Brain pericyte (primary cell): ENCODE measurements at regions not wholly inside any gene's neighbourhood (a gene's known extent, or its start where the extent isn't known, plus 50 kb on each side); places are given as distances from the start of the nearest gene placed in this dataset.

Experiments used
- DNase-seq: peaks from one replicate; pipeline ENCODE4 v3.0.0-alpha.2; 2012; ENCODE audit warnings: low read depth, low spot score

DNA sequence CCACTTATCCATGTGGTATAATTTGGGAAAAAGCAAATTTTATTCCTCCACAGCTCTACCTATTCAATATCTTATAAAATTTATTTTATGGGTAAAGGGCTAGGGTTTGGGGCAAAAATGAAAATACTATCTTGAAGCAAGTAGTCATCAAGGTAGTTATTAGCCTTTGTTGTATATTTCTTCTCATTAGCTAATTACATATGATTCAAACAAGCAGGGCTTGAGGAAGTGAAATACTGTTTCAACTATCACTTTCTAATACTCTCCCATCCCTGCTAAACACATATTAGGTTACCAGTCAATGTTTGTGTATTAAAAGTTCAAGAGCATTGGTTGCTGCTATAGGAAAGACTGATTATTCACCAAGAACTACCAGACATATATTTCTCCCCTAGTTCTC, 517.3 kb downstream of the METTL15 start:
- no peak for DNase-seq

DNA sequence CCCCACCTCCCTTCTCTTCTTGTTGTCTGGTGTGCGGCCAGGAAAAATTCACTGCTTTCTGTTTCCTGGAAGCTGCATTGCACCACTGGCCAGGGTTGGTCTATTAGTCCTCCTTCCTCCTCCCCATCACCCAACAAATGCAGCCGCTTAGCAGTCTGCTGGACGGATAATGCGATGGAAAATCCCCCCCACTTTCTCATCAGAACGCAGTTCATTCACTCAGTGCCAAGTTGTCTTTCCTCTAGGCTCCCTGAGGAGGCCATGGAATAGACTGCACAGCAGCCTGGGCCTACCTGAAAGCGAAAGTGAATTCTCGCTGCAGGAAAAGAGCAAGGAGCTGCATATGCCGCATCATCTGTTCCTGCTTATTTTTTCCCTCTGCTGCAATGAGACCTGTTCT, 513.6 kb downstream of the METTL15 start:
- no peak for DNase-seq

DNA sequence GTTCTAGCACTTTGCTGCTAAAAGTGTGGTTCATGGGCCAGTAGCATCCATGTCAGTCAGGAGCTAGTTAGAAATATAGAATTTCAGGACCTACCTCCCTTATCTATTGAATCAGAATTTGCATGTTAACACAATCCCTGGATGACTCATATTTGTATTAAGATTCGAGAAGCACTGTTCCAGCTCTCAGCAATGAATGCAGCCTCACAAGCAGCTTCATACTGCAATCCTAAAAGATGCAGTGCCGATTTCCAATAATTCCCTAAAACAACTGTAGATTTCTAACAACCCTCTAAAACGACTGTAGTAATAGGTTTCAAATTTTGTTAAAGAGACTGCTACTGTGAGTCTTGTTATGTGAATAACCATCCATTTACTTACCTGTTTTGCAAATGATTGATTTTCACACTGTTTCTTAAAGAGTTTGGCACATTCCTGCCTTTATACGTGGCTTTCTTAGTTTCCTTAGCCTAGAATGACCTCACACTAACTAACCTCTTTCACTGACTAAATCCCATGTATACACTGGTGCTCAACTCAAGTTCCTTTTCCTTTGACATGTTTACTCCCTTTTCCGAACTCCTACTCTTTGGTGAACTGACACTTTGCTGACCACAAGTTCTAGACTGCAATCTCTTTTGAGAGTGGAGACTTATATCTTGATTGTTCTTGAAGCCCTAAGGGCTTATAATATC, 511.8 kb downstream of the METTL15 start:
- DNase-seq = no peak

DNA sequence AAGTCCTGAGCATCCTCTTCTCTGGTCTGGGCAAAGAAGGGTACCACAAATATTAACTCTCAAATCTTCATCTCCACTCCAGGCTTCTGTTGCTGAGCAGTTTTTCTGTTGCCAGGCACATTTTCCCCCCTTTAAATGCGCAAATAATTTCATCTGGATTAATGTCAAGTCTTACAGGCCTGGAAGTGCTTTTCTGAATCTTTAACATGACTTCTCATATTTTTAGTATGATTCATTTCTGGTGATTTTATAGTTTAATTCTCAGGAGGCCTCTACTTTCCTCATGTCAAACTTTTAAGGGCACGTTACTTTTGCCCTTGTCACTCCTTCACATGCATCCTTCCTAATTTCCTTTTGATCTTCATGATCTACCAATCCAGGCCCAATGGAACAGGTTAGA, 510.2 kb downstream of the METTL15 start:
- no peak for DNase-seq

DNA sequence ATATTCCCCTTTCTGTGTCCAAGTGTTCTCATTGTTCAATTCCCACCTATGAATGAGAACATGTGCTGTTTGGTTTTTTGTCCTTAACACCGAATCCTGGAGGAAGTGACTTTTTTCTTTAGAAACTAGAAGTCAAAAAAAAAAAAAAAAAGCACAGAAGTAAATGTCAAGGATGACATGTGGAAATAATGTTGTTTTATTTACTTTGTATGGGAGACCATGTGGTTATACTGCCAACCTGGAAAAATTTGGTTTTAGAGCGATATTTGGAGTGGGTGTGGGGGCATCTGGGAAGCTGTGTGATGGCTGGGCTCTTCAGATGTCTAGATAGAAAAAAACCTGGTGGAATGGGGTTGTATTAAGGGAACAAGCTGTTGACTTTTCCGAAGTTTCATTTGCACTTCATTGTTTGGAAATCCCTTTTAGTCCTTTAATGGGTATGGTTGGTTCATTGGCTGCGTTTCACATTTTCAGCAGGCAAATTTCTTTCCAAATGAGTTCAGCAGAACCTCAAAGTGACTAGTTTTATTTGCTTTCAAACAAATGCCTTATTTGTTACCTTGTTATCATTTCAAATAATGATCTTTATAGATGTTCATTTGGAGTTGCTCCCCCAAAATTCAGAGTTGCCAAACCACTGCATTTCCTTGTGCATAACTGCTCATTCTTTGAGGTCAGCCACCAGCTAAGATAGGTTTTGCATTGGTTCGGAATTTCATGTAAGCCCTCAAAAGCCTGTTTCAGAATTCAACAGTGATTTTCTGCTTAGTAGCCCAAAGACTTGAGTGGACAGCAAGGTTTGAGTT, 508.2 kb downstream of the METTL15 start:
- no peak for DNase-seq

DNA sequence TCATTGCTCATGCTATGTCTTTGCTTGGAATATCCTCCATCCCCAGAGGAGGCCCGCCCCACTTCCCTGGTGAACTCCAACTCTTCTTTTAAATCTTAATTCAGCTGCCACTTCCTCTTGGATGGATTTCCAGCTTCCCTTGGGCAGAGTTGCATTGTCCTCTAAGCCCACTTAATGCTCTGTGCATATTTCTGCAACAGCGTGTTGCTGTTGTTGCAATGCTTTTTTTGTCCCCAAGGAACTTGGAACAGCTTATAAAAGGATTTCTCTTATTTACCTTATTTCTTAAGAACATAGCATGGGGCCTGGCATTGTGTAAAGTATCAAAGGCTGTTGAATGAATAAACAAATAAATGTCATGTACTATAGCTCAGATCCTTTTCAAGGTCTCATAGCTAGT, 507.4 kb downstream of the METTL15 start:
- peak; percentile 12 for DNase-seq

DNA sequence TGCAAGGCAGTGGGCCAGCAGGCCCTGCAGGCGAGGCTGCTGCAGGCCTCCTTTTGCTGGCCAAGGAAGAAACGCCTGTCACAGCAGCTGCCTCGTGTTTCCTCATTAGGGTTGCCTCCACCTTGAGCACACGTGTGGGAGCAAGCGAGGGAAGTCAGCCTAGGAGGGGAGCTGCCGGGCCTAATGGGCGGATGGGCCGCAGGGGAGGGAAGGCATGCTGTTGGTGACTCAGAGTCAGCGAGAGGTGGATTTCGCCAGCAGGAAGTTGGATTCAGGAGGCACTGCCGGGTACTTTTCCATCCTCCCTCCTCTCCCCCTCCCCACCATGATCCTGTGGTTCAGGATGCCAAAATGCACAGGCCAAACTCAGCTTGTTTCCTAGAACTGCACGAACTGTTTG, 498.7 kb downstream of the METTL15 start:
- peak; percentile 30 for DNase-seq

DNA sequence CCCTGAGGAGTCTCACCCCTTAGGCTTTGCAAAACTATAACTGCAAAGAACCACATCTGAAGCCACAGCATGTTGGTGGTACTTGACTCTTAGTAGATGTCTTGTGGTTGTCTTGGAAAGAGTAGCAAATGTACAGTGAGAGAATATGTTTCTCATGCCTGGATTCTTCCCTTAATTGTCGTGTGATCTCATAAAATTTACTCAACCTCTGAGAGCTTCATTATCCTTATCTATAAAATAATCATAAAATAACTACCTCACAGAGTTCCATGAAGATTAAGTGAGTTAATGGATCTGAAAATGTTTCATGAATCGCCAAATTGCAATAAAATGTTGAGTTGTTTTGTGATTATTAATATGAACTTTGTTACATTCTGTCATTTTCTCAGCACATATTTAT, 491.5 kb downstream of the METTL15 start:
- DNase-seq = no peak

DNA sequence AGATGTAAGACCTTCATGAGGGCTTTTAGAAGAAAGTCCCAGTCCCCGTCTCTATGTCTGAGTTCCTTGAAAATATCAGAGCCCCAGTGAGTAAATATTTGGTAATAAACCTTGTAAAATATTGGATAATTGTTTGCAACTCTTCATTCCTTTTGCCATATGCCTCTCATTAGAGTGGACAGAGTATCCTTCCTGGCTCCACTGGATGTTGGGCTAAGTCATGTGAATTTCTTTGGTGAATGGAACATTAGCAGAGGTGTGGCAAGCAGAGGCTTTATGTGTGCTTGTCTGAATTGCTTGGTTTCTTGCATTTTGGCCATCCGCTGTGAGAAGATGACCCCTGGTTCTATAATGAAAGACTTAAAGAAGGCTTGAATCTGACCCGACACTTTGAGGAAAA, 490.3 kb downstream of the METTL15 start:
- DNase-seq = no peak

DNA sequence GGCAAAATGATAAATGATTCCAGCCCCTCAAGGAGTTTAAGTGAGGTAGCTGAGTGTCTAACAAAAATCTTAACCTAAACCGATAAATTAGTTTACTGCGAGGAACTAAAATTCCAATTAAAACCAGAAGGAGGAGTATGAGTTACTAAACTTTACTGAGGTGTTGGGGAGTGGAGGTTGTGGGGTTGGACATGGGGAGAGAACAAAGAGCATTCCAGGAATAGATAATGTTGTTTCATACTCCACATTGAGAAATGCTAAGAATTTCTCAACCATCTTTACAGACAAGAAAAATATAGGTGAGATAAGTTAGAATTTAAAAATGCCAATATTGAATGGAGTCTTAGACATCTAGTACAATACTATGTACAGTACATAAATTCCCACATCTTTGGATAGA, 488.6 kb downstream of the METTL15 start:
- DNase-seq = no peak

DNA sequence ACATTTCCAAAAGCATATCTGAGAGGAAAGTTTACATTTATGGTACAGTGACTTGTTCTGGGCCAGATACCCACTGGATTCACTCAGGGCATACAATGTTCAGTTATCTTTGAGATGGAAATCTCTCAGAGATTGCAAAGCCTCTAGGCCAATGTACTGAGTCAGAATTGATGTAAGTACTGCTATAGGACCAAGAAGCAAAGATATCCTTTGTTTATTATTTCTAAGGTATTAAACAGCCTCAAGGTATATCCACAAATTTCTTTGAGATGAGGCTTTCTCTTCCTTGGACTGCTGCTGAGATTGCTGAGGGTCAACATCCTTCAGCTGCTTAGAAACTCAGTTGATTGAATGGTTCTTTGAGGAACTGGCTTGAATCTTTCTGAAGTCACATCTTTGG, 484.0 kb downstream of the METTL15 start:
- DNase-seq = no peak

DNA sequence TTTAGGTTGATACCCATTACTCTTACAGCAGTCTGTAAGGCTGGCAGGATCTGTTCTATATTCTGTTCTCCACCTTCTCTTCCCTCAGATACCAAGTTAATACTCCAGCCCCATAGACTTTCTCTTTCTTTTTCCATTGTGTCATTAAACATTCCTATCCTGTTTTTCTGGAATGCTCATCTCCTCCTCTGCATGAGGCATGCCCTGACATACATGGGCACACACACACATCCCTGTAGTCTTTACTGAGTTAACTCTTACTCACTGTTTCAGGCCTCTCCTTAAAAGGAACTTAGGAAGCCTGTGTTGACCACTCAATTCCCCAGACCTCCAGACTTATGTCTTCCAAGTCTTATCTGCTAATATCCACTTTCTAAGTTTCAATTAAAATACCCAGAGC, 476.8 kb downstream of the METTL15 start:
- no peak for DNase-seq

DNA sequence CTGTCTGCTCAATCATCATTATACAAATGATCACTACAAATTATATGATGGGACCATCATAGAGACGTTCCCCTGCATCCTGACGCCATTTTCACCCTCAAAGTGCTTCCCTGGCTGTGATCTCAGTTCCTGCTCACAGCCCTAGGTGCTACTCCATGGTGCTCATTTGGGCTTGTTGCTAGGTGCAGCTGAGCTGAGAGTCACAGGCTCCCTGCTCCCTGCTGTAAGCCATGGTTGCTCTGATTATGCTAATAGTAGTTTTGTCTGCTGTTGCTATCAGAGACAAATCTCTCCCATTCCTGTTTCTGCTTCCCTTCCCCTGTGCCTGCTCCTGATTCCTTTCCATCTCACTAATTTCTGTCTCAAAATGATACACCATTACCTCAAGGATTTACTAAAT, 474.3 kb downstream of the METTL15 start:
- no peak for DNase-seq

DNA sequence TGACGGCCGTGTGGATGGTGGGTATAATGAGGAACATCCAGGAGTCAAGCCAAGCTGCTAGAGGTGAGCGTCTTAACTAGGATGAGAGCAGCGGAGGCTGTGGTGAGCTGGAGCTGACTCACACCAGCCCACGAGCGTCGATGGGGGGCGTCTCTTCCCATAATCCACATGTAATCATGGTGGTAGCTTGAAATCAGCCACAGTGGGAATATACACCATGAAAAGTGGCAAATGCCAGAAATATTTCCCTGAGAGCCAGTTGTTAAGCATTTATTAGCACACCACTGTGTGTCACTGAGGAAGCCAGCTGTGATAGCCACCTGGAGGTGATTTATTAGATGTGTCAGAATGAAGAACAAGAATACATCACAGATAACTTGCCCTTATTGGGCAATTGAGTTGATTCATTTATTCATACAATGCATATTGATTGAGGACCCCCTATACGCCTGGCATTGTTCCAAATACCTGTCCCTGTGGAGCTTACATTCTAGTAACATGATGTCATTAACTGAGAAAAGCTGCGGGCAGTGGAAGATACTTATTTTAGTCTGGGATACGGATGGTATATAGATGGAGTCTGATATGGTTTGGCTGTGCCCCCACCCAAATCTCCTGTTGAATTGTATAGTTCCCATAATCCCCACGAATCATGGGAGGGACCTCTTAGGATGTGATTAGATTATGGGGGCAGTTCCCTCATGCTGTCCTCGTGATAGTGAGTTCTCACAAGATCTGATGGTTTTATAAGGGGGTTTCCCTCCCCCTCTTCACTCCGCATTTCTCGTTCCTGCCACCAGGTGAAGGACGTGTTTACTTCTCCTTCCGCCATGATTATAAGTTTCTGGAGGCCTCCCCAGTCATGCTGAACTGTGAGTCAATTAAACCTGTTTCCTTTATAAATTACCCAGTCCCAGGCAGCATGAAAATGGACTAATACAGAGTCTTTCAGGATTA, 473.4 kb downstream of the METTL15 start:
- DNase-seq = no peak

DNA sequence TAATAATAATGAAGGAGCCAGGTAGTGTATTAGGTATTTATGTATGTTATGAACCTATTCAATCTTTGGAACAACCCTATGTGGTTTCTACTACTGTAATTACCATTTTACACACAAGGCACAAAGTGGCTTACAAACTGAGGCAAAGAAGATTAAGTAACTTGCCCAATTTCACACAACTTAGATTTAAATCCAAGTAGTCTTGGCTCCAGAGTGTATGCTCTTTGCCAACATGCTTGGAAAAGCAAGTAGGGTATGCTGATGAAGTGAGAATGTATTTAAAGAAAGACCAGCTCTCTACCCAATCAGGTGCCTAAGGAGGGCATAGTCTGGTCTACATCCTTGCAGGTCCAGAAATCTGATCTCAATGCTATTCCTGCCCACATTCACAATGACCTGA, 463.2 kb downstream of the METTL15 start:
- no peak for DNase-seq

DNA sequence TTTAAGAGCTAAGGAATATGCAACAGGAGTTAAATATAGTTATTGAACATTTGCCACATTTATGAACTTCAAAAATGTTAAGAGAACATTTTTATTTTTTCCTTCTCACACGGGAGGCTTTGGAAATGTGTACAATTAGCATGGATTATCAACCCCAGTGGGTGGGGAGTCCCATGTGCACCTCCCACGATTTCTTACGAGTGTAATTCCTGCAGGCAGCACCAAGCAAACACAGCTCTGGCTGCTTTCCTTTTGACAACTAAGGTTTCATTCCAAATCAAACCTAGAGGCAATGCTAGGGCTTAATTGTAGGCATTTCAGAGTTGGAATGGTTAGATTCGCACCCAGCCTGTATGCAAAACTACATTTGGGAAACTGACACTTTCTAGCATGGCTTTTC, 460.9 kb downstream of the METTL15 start:
- DNase-seq = no peak

DNA sequence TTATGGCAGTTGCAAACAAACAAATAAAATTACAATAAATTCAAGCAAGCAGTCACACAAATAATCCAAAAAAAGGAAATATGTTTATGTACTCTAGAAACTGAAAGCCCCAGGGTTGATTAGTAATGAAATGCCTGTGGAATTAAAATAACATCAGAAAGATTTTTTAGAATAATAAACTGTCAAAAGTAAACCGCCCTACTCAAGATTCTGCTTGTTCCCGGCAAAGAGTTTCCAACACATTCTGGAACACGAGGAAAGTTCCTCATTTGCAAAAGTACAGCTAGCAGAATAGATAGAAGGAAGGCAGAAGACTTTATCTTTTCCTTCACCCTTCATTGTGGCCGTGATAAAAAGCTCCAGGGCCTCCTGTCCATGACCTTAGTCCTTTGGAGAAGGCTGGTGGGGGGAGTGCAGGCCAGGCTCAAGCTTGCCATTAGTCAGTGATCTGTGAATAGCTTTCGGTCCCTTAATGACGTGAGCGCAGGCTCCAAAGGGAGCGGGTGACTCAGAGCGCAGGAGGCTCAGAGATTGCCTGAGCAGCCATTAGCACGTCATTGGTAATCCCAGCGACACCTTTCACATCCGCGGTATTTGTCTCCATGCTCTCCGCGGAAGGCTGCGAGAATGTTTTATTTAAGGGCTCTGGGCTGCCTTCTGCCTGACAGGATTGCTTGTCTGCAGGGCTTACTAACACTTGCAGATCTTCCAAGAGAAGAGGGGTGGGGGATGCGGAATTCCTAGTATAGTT, 458.3 kb downstream of the METTL15 start:
- DNase-seq = peak; percentile 91

DNA sequence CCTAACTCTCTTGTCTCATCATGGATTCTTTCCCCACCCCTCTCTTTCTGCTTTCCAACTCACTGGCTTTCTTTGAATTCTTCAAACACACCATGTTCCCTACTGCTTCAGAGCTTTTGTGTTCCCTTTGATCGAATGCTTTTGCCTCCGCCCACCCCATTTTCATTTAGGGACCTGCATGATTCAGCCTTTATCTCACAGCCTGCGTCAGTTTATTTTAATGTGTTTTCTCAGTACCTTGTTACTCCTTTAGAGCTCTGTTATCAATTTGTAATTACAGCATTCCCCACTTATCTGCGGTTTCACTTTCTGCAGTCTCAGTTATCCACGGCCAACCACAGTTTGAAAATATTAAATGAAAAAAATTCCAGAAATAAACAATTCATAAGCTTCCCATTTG, 451.3 kb downstream of the METTL15 start:
- no peak for DNase-seq

DNA sequence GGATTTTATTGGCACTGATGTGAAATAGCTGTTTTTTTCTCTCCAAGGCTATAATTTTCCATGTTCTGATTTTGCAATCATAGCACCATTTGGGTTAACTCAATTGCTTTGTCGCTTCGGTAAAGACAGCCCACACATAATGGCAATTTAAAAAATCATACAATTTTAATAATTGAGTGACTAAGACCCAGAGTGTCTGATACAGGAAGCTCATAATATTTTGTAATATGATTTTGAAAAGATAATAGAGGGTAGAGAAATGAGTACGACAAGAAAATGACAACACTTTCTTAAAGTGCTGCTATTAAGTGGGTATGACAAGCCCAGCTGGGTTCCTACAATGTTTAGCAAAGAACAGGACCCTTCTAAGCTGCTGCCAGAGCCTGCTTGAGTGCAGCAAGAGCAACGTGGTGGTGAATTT, 439.1 kb downstream of the METTL15 start:
- no peak for DNase-seq

DNA sequence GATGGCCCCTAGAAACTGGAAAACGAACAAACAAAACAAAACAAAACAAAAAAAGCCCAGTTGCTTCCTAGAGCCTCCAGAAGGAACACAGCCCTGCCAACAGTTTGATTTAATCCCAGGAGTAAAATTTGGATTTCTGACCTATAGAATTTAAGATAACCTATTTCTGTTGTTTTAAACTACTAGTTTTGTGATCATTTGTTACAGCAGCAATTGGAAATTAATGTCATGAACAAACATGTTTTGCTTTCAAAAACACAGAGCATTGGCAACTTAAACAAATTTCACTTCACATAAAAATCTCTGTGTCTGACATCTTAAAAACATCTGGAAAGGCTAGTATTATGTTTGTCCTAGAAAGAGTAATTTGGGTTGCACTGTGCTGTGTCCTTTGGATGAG, 437.3 kb downstream of the METTL15 start:
- no peak for DNase-seq

DNA sequence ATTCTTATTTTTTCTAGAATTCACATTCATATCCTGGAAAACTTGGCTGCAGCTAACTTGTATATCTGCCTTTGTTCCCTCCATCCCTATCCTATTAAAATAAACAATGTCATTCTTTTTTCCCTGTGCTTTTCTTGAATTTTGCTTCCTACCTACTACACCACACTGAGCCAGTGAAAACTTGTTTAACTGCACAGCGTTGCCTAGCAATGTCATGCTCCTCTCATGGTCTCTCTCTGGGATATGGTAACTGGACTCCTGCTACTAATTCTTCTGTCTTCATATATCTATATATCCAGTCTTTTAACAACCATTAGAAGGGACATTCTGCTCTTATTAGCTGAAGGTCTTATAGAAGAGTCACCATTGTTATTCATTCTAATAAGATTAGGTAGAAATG, 434.4 kb downstream of the METTL15 start:
- no peak for DNase-seq
